COLO829 (cell line): ENCODE measurements at regions not wholly inside any gene's neighbourhood (a gene's known extent, or its start where the extent isn't known, plus 50 kb on each side); places are given as distances from the start of the nearest gene placed in this dataset.

Experiments
- DNase-seq: peaks from one replicate; pipeline ENCODE4 v3.0.0; 2012; ENCODE audit warnings: low spot score

- DNase-seq: no peak
Measured at GRCh38 chr6:4615891-4616290, 160.3 kb upstream of the CDYL start.

- DNase-seq: no peak
Measured at GRCh38 chr6:4615231-4615630, 161.0 kb upstream of the CDYL start.

GRCh38 chr6:4614637-4615036 lies 161.6 kb upstream of the CDYL start:
- no peak for DNase-seq

- DNase-seq: no peak
Measured at GRCh38 chr6:4613795-4614194, 162.4 kb upstream of the CDYL start.

- no peak for DNase-seq
Measured at GRCh38 chr6:4613381-4613780, 162.8 kb upstream of the CDYL start.

- DNase-seq: no peak
Measured at GRCh38 chr6:4612636-4613171, 163.5 kb upstream of the CDYL start.

- no peak for DNase-seq
Measured at GRCh38 chr6:4611429-4612129, 164.6 kb upstream of the CDYL start.

- DNase-seq: peak; percentile 90
Measured at GRCh38 chr6:4610256-4610655, 165.9 kb upstream of the CDYL start.

GRCh38 chr6:4608361-4609115 lies 167.7 kb upstream of the CDYL start:
- DNase-seq: no peak

GRCh38 chr6:4607793-4608192 lies 168.4 kb upstream of the CDYL start:
- no peak for DNase-seq

GRCh38 chr6:4606821-4607704 lies 169.1 kb upstream of the CDYL start:
- no peak for DNase-seq

- no peak for DNase-seq
Measured at GRCh38 chr6:4606016-4606415, 170.2 kb upstream of the CDYL start.

GRCh38 chr6:4603856-4604369 lies 172.3 kb upstream of the CDYL start:
- no peak for DNase-seq

GRCh38 chr6:4603291-4603690 lies 172.9 kb upstream of the CDYL start:
- DNase-seq: no peak

- DNase-seq: no peak
Measured at GRCh38 chr6:4599924-4600323, 176.3 kb upstream of the CDYL start.

GRCh38 chr6:4598384-4598995 lies 177.7 kb upstream of the CDYL start:
- no peak for DNase-seq

GRCh38 chr6:4593951-4594350 lies 182.3 kb upstream of the CDYL start:
- DNase-seq: no peak

GRCh38 chr6:4592026-4592425 lies 184.2 kb upstream of the CDYL start:
- no peak for DNase-seq

GRCh38 chr6:4591218-4591617 lies 185.0 kb upstream of the CDYL start:
- no peak for DNase-seq

- DNase-seq: no peak
Measured at GRCh38 chr6:4589295-4589694, 186.9 kb upstream of the CDYL start.

- no peak for DNase-seq
Measured at GRCh38 chr6:4588581-4588980, 187.6 kb upstream of the CDYL start.

GRCh38 chr6:4588163-4588562 lies 188.0 kb upstream of the CDYL start:
- DNase-seq: no peak
